ENCODE measurements at regions not wholly inside any gene's neighbourhood (a gene's known extent, or its start where the extent isn't known, plus 50 kb on each side); places are given as distances from the start of the nearest gene placed in this dataset.

GRCh38 chr12:24561882-24562770, 386.8 kb downstream of the BCAT1 start:
- TF ChIP-seq, protein P1, sequence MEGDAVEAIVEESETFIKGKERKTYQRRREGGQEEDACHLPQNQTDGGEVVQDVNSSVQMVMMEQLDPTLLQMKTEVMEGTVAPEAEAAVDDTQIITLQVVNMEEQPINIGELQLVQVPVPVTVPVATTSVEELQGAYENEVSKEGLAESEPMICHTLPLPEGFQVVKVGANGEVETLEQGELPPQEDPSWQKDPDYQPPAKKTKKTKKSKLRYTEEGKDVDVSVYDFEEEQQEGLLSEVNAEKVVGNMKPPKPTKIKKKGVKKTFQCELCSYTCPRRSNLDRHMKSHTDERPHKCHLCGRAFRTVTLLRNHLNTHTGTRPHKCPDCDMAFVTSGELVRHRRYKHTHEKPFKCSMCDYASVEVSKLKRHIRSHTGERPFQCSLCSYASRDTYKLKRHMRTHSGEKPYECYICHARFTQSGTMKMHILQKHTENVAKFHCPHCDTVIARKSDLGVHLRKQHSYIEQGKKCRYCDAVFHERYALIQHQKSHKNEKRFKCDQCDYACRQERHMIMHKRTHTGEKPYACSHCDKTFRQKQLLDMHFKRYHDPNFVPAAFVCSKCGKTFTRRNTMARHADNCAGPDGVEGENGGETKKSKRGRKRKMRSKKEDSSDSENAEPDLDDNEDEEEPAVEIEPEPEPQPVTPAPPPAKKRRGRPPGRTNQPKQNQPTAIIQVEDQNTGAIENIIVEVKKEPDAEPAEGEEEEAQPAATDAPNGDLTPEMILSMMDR (IDR thresholded peaks at IDR 0.05; ENCODE audit: poor library complexity, severe bottlenecking), result no peak
- TF ChIP-seq EZH2 (IDR thresholded peaks at IDR 0.05; ENCODE audit: borderline replicate concordance, insufficient read depth, low read length, poor library complexity, severe bottlenecking), result no peak
